A549 (cell line): ENCODE measurements at regions not wholly inside any gene's neighbourhood (a gene's known extent, or its start where the extent isn't known, plus 50 kb on each side); places are given as distances from the start of the nearest gene placed in this dataset.

ENCODE experiments used
- CTCF ChIP-seq: fragments of >200 bp; sonication (Bioruptor Twin); formaldehyde crosslinking; IDR thresholded peaks from 3 replicates; pipeline ENCODE4 v1.5.1; 2016
- EHMT2 ChIP-seq: fragments of 200-600 bp; sonication (generic); IDR thresholded peaks from 2 replicates; pipeline ENCODE4 v1.6.1; 2016; ENCODE audit warnings: antibody characterized with exemption, low read depth, mild to moderate bottlenecking, moderate library complexity
- EP300 ChIP-seq, 2 experiments: fragments of >200 bp; sonication (Bioruptor Twin); formaldehyde crosslinking; IDR thresholded peaks; 2 replicates in 1 of 2; 3 replicates in 1 of 2; pipeline ENCODE4 v1.6.1; 2016 to 2017
- JUNB ChIP-seq: fragments of >200 bp; sonication (Bioruptor Twin); formaldehyde crosslinking; IDR thresholded peaks from 2 replicates; pipeline ENCODE4 v1.6.1; 2016
- KDM1A ChIP-seq: fragments of 200-600 bp; sonication (generic); IDR thresholded peaks from 2 replicates; pipeline ENCODE4 v1.6.1; 2016; ENCODE audit warnings: low read depth, mild to moderate bottlenecking
- MAX ChIP-seq: IDR thresholded peaks from 2 replicates; pipeline ENCODE4 v1.6.1; 2012
- NR3C1 ChIP-seq: fragments of >200 bp; sonication (Bioruptor Twin); formaldehyde crosslinking; IDR thresholded peaks from 3 replicates; pipeline ENCODE4 v1.6.1; 2017
- POLR2A ChIP-seq: IDR thresholded peaks from 2 replicates; pipeline ENCODE4 v1.6.1; 2012; ENCODE audit warnings: mild to moderate bottlenecking, low read length
- RAD21 ChIP-seq, 2 experiments: fragments of >200 bp in 1 of 2; sonication (Bioruptor Twin) in 1 of 2; formaldehyde crosslinking in 1 of 2; IDR thresholded peaks in 1 of 2; conservative IDR thresholded peaks in 1 of 2; 2 replicates in 1 of 2; 3 replicates in 1 of 2; pipeline ENCODE4 v1.6.1; 2012 to 2018; ENCODE audit warnings: inconsistent platforms in 1 of 2
- RCOR1 ChIP-seq: fragments of 150-350 bp; IDR thresholded peaks from 2 replicates; pipeline ENCODE4 v1.6.1; 2014; ENCODE audit warnings: antibody characterized with exemption, low read length, low read depth

GRCh38 chr11:106470230-106470629 lies 392.8 kb downstream of the AASDHPPT start:
- TF ChIP-seq CTCF (no peak), EHMT2 (no peak), MAX (no peak), POLR2A (no peak), RCOR1 (no peak), RAD21 (conservative IDR thresholded peaks at IDR 0.05 in 1 of 2, IDR thresholded peaks at IDR 0.05 in 1 of 2) (no peak), NR3C1 (no peak), EP300 (IDR thresholded peaks at IDR 0.05) (no peak), JUNB (no peak), KDM1A (no peak)
